HG02981 (cell line): ENCODE measurements at regions not wholly inside any gene's neighbourhood (a gene's known extent, or its start where the extent isn't known, plus 50 kb on each side); places are given as distances from the start of the nearest gene placed in this dataset.
"Not testable (repeated sequence)": the region's sequence is repeated elsewhere in the genome, so short reads cannot be mapped to it uniquely, and the experiment has no call there.

ENCODE experiments used
- ATAC-seq: cut with Tn5 transposase; IDR thresholded peaks from one replicate; pipeline ENCODE4 v1.9.1; 2021; ENCODE audit warnings: mild to moderate bottlenecking, moderate library complexity; ENCODE audit not compliant: unreplicated experiment

- no peak for ATAC-seq
Measured at GRCh38 chr16:54985156-54985555, 54.5 kb downstream of the IRX5 start.

GRCh38 chr16:54985668-54986067 is 55.0 kb downstream of the IRX5 start:
- ATAC-seq, result no peak

- no peak for ATAC-seq
Measured at GRCh38 chr16:54986409-54986808, 55.7 kb downstream of the IRX5 start.

- ATAC-seq, result no peak
Measured at GRCh38 chr16:54987081-54987480, 56.4 kb downstream of the IRX5 start.

- ATAC-seq, result no peak
Measured at GRCh38 chr16:54991525-54991924, 60.9 kb downstream of the IRX5 start.

- not testable (repeated sequence) for ATAC-seq
Measured at GRCh38 chr16:54991946-54992345, 61.3 kb downstream of the IRX5 start.

GRCh38 chr16:54993106-54993895 is 62.6 kb downstream of the IRX5 start:
- ATAC-seq, result no peak

GRCh38 chr16:54996186-54996585 is 65.5 kb downstream of the IRX5 start:
- ATAC-seq, result no peak

- no peak for ATAC-seq
Measured at GRCh38 chr16:54998834-54999233, 68.2 kb downstream of the IRX5 start.

GRCh38 chr16:54999481-54999880 is 68.8 kb downstream of the IRX5 start:
- ATAC-seq, result no peak

- ATAC-seq, result no peak
Measured at GRCh38 chr16:55000595-55000994, 69.9 kb downstream of the IRX5 start.

GRCh38 chr16:55001931-55002330 is 71.3 kb downstream of the IRX5 start:
- ATAC-seq, result no peak

- ATAC-seq, result no peak
Measured at GRCh38 chr16:55002419-55002818, 71.8 kb downstream of the IRX5 start.

GRCh38 chr16:55003306-55003705 is 72.6 kb downstream of the IRX5 start:
- no peak for ATAC-seq

GRCh38 chr16:55003916-55004315 is 73.3 kb downstream of the IRX5 start:
- no peak for ATAC-seq

- ATAC-seq, result no peak
Measured at GRCh38 chr16:55007504-55007903, 76.8 kb downstream of the IRX5 start.

GRCh38 chr16:55008836-55009510 is 78.3 kb downstream of the IRX5 start:
- no peak for ATAC-seq

GRCh38 chr16:55009581-55009980 is 78.9 kb downstream of the IRX5 start:
- ATAC-seq, result no peak

GRCh38 chr16:55010492-55011160 is 80.0 kb downstream of the IRX5 start:
- ATAC-seq, result no peak

- no peak for ATAC-seq
Measured at GRCh38 chr16:55012362-55012761, 81.7 kb downstream of the IRX5 start.

- ATAC-seq, result no peak
Measured at GRCh38 chr16:55012793-55013192, 82.1 kb downstream of the IRX5 start.

GRCh38 chr16:55014022-55014421 is 83.4 kb downstream of the IRX5 start:
- ATAC-seq, result no peak
